HK-2 (cell line): ENCODE measurements at regions not wholly inside any gene's neighbourhood (a gene's known extent, or its start where the extent isn't known, plus 50 kb on each side); places are given as distances from the start of the nearest gene placed in this dataset.

Experiments
- DNase-seq: peaks from one replicate; pipeline ENCODE4 v3.0.0-alpha.2; 2018; ENCODE audit not compliant: unreplicated experiment

DNA sequence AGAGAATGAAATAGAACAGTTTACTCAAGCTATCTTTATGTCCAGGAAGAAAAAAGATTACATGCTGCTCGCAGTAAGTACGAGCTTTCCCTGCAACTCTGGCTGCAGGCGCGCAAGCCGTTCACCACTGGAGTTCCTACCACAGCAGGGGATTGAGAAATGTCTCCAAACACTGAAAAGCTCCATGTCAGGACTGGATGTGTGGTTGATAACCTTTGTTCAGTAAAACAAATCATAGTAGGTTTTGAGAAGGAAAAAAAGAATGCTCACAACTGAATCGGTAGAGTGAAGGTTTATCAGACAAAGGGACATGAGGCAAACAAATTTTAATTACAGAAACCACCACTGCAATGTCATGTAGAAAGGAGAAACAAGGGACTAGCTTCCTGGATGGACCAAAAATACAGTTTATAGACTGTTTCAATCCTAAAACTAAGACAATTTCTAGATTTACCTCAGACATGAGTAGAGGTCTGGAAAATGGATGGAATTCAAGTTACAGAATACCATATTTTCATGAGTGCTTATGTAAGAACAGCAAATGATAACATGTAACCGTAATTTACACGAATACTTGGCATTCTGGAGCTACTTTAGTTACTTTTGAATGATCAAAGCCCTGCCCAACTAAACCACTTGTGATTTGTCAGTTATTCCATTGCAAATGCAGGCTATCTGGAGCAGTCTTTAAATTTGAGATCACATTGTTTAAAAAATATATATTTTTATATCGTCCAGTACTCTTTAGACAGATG, 471.1 kb downstream of the SHQ1 start:
- DNase-seq, result no peak

GRCh38 chr3:72375237-72376076, 472.8 kb downstream of the SHQ1 start:
- no peak for DNase-seq

GRCh38 chr3:72373139-72373538, 475.1 kb downstream of the SHQ1 start:
- no peak for DNase-seq

DNA sequence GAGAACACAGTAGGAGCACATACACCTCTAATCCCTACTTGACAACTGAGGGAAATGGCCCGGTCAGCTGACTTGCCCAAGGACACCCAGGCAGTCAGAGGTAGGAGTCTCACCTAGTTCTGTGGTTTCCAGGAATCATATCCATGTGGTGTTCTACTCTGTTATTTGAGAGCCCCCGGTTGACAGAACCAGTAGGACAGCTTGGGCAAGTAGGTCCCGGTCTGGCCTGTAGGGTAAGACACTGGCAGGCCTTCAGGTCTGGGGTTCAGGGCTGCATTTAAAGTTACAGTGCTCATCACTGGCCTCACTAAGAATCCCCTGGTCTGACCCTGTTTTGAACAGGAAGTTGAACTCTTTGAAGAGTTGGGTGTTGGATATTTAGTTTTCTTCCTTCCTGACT, 476.1 kb downstream of the SHQ1 start:
- DNase-seq, result no peak

- no peak for DNase-seq
These were observed 476.8 kb downstream of the SHQ1 start for GRCh38 chr3:72371431-72371830.

DNA sequence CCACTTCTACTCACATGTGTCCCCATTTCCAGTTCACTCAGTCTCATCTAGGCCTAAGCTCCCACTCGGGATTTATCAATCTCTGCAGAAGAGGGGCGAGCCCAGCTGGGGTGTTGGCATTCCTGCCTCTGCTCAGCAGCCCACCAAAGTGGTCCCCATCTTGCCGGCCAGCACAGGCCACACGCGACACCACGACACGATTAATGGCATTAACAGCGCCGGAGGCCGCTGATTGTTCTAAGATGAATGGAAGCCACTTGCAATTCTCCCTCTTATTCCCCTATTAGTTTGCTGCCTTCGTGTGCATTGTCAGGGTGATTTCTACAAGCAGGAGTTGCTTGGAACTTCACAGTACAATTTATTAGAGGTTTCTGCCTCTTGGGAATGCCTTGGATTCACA, 477.3 kb downstream of the SHQ1 start:
- no peak for DNase-seq

- no peak for DNase-seq
These were observed 478.6 kb downstream of the SHQ1 start for GRCh38 chr3:72369681-72370080.

GRCh38 chr3:72368331-72368975, 479.8 kb downstream of the SHQ1 start:
- no peak for DNase-seq

DNA sequence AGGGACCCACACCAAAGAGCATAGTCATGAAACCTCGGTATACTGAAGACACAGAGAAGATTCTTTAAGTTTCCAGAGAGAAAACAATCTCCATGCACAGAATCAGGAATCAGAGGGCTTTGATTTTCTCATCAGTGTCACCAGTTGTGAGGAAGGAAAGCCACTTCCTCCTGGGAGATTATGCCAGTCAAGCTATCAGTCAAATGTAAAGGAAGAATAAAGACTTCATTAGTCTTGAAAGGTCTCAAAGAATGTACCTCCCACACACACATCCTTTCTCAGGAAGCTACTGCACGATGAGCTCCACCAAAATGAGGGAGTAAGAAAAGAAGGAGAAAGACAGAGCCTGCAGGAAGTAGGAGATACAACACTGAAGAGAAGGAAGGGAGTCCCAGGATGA, 486.3 kb downstream of the SHQ1 start:
- no peak for DNase-seq

- no peak for DNase-seq
These were observed 488.5 kb downstream of the SHQ1 start for GRCh38 chr3:72359743-72360142.

DNA sequence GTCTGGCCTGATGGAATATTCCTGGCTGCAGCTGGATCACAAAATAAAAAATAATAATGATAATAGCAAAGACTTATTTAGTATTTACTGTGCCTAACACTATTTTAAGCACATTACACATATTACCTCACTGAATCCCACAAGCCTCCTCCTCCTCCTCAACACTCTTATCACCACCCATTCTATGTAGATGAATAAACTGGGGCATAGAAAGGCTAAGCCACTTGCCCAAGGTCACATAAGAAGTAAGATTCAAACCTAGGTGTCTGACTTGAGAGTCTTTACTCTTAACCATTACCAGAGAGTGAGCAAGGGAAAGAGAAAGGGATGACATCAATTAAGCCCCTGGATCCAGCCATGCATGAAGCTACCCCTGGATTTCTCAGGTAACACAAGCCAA, 493.1 kb downstream of the SHQ1 start:
- no peak for DNase-seq

DNA sequence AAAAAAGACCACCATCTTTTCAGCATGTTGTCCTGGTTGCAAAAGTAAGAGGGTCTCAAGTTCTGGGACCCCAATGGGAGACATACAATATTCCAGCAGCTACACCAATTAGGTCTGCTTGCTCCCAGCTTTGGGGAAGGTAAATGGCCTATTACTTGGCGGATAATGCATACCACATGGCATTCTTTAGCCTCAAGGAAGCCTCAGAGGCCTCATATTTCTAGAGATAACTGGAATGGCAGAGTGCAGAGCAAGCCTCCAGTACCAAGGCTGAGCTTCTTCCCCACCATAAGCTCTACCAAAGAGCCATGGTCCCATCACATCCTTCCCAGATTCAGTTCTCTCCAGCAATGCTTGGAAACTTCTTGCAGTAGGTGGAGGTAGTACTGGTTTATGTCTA, 493.8 kb downstream of the SHQ1 start:
- DNase-seq, result no peak

- DNase-seq, result no peak
These were observed 494.8 kb downstream of the SHQ1 start for GRCh38 chr3:72353236-72354128.

DNA sequence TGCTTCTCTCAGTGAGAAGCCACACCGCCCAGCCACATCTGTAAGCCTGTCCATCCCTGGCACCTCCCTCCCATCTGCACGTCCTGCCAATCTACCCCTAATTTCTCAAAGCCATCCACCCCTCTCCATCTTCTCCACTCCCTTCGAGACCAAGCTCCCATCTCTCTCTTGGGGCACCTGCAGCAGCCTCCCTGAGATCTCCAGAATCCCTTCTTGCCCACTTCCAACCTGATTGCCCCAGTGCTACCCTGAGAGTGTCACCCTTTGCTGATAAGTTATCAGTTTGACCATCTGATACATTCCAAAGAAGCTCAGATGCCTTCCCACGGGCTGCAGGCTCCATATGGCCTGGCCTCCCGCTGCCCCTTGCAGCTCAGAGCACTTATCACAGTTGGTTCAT, 496.1 kb downstream of the SHQ1 start:
- DNase-seq, result no peak

DNA sequence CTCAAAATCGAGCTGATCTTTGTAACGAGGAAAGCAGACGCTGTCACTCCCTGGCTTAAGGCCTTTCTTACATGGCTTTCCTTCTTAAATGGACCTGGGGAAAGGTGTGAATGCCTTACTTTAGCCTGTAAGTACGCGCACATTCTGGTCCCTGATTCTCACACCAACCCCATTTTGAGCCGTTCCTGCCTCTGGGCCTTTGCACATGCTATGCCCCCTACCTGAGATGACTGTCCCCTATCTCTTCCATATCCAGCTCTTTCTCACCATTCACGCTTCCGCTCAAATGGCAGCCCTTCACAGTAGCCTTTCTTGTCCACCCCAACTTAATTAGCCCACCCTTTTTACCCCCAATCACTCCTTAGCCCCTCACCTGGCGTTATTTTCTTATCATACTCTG, 496.7 kb downstream of the SHQ1 start:
- DNase-seq, result no peak

GRCh38 chr3:72350761-72351505, 497.3 kb downstream of the SHQ1 start:
- no peak for DNase-seq

DNA sequence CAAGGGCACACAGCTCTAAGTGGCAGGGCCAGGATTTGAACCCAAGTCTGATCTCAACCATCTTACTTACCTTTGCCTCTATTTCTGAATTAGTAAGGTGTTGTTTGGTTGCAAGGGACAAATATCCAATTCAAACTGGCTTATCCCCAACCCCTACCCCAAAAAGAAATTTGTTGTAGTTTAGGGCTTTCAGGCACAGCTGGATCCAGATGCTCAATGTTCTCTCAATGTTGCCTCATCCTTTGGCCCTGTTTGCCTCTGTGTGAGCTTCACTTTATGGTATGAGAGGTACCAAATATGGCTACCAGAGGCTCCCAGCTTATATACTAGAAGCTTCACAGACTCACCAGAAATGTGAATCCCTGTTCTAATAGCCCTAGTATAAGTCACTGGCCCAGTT, 499.9 kb downstream of the SHQ1 start:
- DNase-seq, result no peak

- DNase-seq, result peak; percentile 53
These were observed 500.4 kb downstream of the SHQ1 start for GRCh38 chr3:72347819-72348319.

- DNase-seq, result peak; percentile 29
These were observed 501.7 kb downstream of the SHQ1 start for GRCh38 chr3:72346526-72346926.

DNA sequence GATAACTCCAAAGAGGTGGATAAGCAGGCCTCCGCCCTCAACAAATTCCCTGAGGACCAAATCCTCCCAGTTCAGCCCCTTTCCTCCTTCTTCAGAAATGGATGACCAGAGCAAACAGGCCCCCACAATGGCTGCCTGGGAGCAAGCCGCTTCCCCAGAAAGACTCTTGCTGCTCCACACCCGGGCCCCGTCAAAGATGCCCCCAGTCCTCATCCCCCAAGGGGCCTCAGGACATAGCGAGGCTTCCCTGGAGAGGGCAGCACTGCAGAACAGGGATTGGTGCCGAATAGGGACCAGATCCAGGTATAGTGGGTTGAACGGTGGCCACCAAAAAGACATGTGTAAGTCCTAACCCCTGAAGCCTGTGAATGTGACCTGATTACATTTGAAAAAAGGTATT, 502.3 kb downstream of the SHQ1 start:
- no peak for DNase-seq
